Duodenal mucosa (tissue), 2 donors: ENCODE measurements at regions not wholly inside any gene's neighbourhood (a gene's known extent, or its start where the extent isn't known, plus 50 kb on each side); places are given as distances from the start of the nearest gene placed in this dataset.

ENCODE experiments used
- H3K27ac ChIP-seq: one replicate; pipeline ENCODE4 v1.7.0; 2013; ENCODE audit warnings: low read depth, low read length
- H3K27me3 ChIP-seq, 2 donors: one replicate each; pipeline ENCODE4 v1.7.0; 2013; ENCODE audit warnings: low read length in 2 of 2, control low read depth in 1 of 2; ENCODE audit not compliant: insufficient read depth in 2 of 2, control insufficient read depth in 1 of 2
- H3K36me3 ChIP-seq, 2 donors: one replicate each; pipeline ENCODE4 v1.7.0; 2013; ENCODE audit warnings: low read length in 2 of 2, control low read depth in 1 of 2; ENCODE audit not compliant: insufficient read depth in 2 of 2, control insufficient read depth in 1 of 2
- H3K4me1 ChIP-seq, 2 donors: one replicate each; pipeline ENCODE4 v1.7.0; 2013; ENCODE audit warnings: low read length in 2 of 2, control low read depth in 1 of 2; ENCODE audit not compliant: insufficient read depth in 2 of 2, control insufficient read depth in 1 of 2
- H3K4me3 ChIP-seq, 2 donors: one replicate each; pipeline ENCODE4 v1.7.0; 2013; ENCODE audit warnings: low read length in 2 of 2, low read depth in 1 of 2
- H3K9ac ChIP-seq, 2 donors: one replicate each; pipeline ENCODE4 v1.7.0; 2013; ENCODE audit warnings: low read length in 2 of 2, low read depth in 1 of 2
- H3K9me3 ChIP-seq, 2 donors: one replicate each; pipeline ENCODE4 v1.7.0; 2013; ENCODE audit warnings: low read length in 2 of 2, control low read depth in 1 of 2; ENCODE audit not compliant: control insufficient read depth in 1 of 2

GRCh38 chr14:51439896-51440295, 199.8 kb downstream of the TMX1 start:
- H3K4me1 ChIP-seq = peaks cover 0 to 7% of the 10 kb centered on the region in 2 donors
- H3K9me3 ChIP-seq = no peaks in the 10 kb centered on the region
- no peak overlapping the region for H3K9ac ChIP-seq
- no peaks in the 10 kb centered on the region for H3K27me3 ChIP-seq
- H3K36me3 ChIP-seq = no peaks in the 10 kb centered on the region
- no peak overlapping the region for H3K27ac ChIP-seq
- H3K4me3 ChIP-seq = no peak overlapping the region

- no peaks in the 10 kb centered on the region for H3K36me3 ChIP-seq
- H3K4me1 ChIP-seq = peaks cover 0 to 7% of the 10 kb centered on the region in 2 donors
- H3K9me3 ChIP-seq = no peaks in the 10 kb centered on the region
- no peak overlapping the region for H3K9ac ChIP-seq
- no peaks in the 10 kb centered on the region for H3K27me3 ChIP-seq
- no peak overlapping the region for H3K4me3 ChIP-seq
- no peak overlapping the region for H3K27ac ChIP-seq
Observed at GRCh38 chr14:51441001-51441400, 201.0 kb downstream of the TMX1 start.

GRCh38 chr14:51442513-51443175, 202.6 kb downstream of the TMX1 start:
- H3K4me3 ChIP-seq = no peak overlapping the region
- H3K27ac ChIP-seq = no peak overlapping the region
- no peaks in the 10 kb centered on the region for H3K36me3 ChIP-seq
- H3K27me3 ChIP-seq = no peaks in the 10 kb centered on the region
- no peak overlapping the region for H3K9ac ChIP-seq
- H3K4me1 ChIP-seq = peaks cover 0 to 7% of the 10 kb centered on the region in 2 donors
- H3K9me3 ChIP-seq = no peaks in the 10 kb centered on the region

GRCh38 chr14:51443195-51444018, 203.4 kb downstream of the TMX1 start:
- peaks cover 0 to 7% of the 10 kb centered on the region in 2 donors for H3K4me1 ChIP-seq
- no peak overlapping the region for H3K4me3 ChIP-seq
- no peak overlapping the region for H3K9ac ChIP-seq
- no peak overlapping the region for H3K27ac ChIP-seq
- no peaks in the 10 kb centered on the region for H3K36me3 ChIP-seq
- no peaks in the 10 kb centered on the region for H3K27me3 ChIP-seq
- H3K9me3 ChIP-seq = no peaks in the 10 kb centered on the region

- no peak overlapping the region for H3K4me3 ChIP-seq
- H3K27me3 ChIP-seq = no peaks in the 10 kb centered on the region
- H3K27ac ChIP-seq = no peak overlapping the region
- H3K4me1 ChIP-seq = peaks cover 0 to 11% of the 10 kb centered on the region in 2 donors
- no peaks in the 10 kb centered on the region for H3K36me3 ChIP-seq
- H3K9me3 ChIP-seq = no peaks in the 10 kb centered on the region
- H3K9ac ChIP-seq = no peak overlapping the region
Observed at GRCh38 chr14:51444353-51445000, 204.4 kb downstream of the TMX1 start.

- no peaks in the 10 kb centered on the region for H3K9me3 ChIP-seq
- no peak overlapping the region for H3K9ac ChIP-seq
- H3K36me3 ChIP-seq = no peaks in the 10 kb centered on the region
- H3K4me1 ChIP-seq = peaks cover 0 to 11% of the 10 kb centered on the region in 2 donors
- no peak overlapping the region for H3K4me3 ChIP-seq
- H3K27me3 ChIP-seq = no peaks in the 10 kb centered on the region
- no peak overlapping the region for H3K27ac ChIP-seq
Observed at GRCh38 chr14:51445001-51445390, 204.9 kb downstream of the TMX1 start.

GRCh38 chr14:51446771-51447170, 204.9 kb upstream of the FRMD6 start:
- Histone ChIP-seq H3K36me3 (no peaks in the 10 kb centered on the region), H3K27me3 (no peaks in the 10 kb centered on the region), H3K9ac (no peak overlapping the region), H3K27ac (no peak overlapping the region), H3K9me3 (no peaks in the 10 kb centered on the region), H3K4me3 (no peak overlapping the region), H3K4me1 (peaks cover 0 to 11% of the 10 kb centered on the region in 2 donors)

GRCh38 chr14:51447411-51447810, 204.3 kb upstream of the FRMD6 start:
- H3K36me3 ChIP-seq = no peaks in the 10 kb centered on the region
- H3K4me3 ChIP-seq = no peak overlapping the region
- no peak overlapping the region for H3K9ac ChIP-seq
- H3K9me3 ChIP-seq = no peaks in the 10 kb centered on the region
- H3K4me1 ChIP-seq = peaks cover 0 to 11% of the 10 kb centered on the region in 2 donors
- no peak overlapping the region for H3K27ac ChIP-seq
- H3K27me3 ChIP-seq = no peaks in the 10 kb centered on the region

- no peak overlapping the region for H3K9ac ChIP-seq
- H3K27ac ChIP-seq = no peak overlapping the region
- H3K27me3 ChIP-seq = no peaks in the 10 kb centered on the region
- H3K4me1 ChIP-seq = peaks cover 0 to 4% of the 10 kb centered on the region in 2 donors
- H3K36me3 ChIP-seq = no peaks in the 10 kb centered on the region
- no peaks in the 10 kb centered on the region for H3K9me3 ChIP-seq
- H3K4me3 ChIP-seq = no peak overlapping the region
Observed at GRCh38 chr14:51448831-51449670, 202.7 kb upstream of the FRMD6 start.
